ENCODE measurements at regions not wholly inside any gene's neighbourhood (a gene's known extent, or its start where the extent isn't known, plus 50 kb on each side); places are given as distances from the start of the nearest gene placed in this dataset.

DNA sequence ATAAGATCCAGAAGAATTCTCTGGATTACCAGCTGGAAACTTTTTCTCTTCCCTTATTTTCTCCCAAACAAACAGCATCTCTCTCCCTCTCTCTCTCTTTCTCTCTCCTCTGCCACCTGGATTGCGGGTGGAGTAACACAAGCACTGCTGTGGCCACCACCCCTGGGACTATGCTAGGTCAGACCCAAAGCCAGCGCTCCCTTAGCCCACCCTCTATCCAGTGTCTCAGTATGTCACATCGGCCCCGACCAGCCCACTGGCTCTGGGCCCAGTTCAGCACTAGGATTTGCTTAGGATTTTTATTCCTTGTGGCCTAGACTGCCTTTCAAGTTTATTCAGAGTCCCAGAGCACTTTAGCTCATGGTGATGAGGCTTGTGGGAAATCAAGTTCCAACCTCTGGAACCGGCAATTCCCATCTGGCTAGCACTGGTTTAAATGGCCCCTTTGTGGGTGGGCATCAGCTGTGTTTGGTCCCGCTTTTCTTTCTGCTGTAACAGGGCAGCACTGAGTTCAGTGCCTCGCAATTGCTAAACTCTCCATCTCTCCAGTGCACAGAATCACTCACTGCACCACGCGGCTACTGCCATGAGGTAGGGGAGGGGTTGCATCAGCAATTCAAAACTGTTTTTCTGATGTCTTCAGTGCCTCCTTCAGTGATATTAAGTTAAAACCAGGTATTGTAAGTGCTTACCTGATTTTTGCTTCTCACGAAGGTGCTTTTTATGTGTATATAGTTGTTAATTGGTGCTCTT is 1623.1 kb downstream of the SLITRK5 start:
- TF ChIP-seq, protein P1, sequence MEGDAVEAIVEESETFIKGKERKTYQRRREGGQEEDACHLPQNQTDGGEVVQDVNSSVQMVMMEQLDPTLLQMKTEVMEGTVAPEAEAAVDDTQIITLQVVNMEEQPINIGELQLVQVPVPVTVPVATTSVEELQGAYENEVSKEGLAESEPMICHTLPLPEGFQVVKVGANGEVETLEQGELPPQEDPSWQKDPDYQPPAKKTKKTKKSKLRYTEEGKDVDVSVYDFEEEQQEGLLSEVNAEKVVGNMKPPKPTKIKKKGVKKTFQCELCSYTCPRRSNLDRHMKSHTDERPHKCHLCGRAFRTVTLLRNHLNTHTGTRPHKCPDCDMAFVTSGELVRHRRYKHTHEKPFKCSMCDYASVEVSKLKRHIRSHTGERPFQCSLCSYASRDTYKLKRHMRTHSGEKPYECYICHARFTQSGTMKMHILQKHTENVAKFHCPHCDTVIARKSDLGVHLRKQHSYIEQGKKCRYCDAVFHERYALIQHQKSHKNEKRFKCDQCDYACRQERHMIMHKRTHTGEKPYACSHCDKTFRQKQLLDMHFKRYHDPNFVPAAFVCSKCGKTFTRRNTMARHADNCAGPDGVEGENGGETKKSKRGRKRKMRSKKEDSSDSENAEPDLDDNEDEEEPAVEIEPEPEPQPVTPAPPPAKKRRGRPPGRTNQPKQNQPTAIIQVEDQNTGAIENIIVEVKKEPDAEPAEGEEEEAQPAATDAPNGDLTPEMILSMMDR (IDR thresholded peaks at IDR 0.05), result no peak
- no peak for TF ChIP-seq NR2C2 (CRISPR knock-in tag; IDR thresholded peaks at IDR 0.05)
- no peak for TF ChIP-seq HMGA2 (CRISPR knock-in tag; IDR thresholded peaks at IDR 0.05)
- no peak for TF ChIP-seq MXD4 (CRISPR knock-in tag; IDR thresholded peaks at IDR 0.05; ENCODE audit: borderline replicate concordance)
- no peak for TF ChIP-seq NFE2L1 (CRISPR knock-in tag; IDR thresholded peaks at IDR 0.05)
- TF ChIP-seq, protein P2, sequence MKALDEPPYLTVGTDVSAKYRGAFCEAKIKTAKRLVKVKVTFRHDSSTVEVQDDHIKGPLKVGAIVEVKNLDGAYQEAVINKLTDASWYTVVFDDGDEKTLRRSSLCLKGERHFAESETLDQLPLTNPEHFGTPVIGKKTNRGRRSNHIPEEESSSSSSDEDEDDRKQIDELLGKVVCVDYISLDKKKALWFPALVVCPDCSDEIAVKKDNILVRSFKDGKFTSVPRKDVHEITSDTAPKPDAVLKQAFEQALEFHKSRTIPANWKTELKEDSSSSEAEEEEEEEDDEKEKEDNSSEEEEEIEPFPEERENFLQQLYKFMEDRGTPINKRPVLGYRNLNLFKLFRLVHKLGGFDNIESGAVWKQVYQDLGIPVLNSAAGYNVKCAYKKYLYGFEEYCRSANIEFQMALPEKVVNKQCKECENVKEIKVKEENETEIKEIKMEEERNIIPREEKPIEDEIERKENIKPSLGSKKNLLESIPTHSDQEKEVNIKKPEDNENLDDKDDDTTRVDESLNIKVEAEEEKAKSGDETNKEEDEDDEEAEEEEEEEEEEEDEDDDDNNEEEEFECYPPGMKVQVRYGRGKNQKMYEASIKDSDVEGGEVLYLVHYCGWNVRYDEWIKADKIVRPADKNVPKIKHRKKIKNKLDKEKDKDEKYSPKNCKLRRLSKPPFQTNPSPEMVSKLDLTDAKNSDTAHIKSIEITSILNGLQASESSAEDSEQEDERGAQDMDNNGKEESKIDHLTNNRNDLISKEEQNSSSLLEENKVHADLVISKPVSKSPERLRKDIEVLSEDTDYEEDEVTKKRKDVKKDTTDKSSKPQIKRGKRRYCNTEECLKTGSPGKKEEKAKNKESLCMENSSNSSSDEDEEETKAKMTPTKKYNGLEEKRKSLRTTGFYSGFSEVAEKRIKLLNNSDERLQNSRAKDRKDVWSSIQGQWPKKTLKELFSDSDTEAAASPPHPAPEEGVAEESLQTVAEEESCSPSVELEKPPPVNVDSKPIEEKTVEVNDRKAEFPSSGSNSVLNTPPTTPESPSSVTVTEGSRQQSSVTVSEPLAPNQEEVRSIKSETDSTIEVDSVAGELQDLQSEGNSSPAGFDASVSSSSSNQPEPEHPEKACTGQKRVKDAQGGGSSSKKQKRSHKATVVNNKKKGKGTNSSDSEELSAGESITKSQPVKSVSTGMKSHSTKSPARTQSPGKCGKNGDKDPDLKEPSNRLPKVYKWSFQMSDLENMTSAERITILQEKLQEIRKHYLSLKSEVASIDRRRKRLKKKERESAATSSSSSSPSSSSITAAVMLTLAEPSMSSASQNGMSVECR (CRISPR knock-in tag; IDR thresholded peaks at IDR 0.05; ENCODE audit: borderline replicate concordance), result no peak
- TF ChIP-seq NR1H2 (CRISPR knock-in tag; IDR thresholded peaks at IDR 0.05), result no peak
- no peak for TF ChIP-seq SP1 (CRISPR knock-in tag; conservative IDR thresholded peaks at IDR 0.05)
- no peak for TF ChIP-seq JUN (CRISPR knock-in tag; IDR thresholded peaks at IDR 0.05)
- no peak for TF ChIP-seq ESRRA (CRISPR knock-in tag; IDR thresholded peaks at IDR 0.05; ENCODE audit: borderline replicate concordance)
- no peak for TF ChIP-seq ZNF671 (CRISPR knock-in tag; IDR thresholded peaks at IDR 0.05)
- TF ChIP-seq NFYB (CRISPR knock-in tag; conservative IDR thresholded peaks at IDR 0.05; ENCODE audit: low read depth), result no peak
